Lower leg skin (tissue), 3 donors: ENCODE measurements at regions not wholly inside any gene's neighbourhood (a gene's known extent, or its start where the extent isn't known, plus 50 kb on each side); places are given as distances from the start of the nearest gene placed in this dataset.

Experiments
- POLR2A ChIP-seq, 2 donors: fragments of 450-650 bp; IDR thresholded peaks; one replicate each; pipeline ENCODE4 v1.6.1; 2016 to 2017; ENCODE audit warnings: antibody characterized with exemption in 2 of 2, mild to moderate bottlenecking in 1 of 2, moderate library complexity in 1 of 2
- TF ChIP-seq, protein P1 (sequence below), 3 donors: fragments of 450-650 bp; IDR thresholded peaks; one replicate each; pipeline ENCODE4 v1.5.1; 2016; ENCODE audit warnings: antibody characterized with exemption in 3 of 3, mild to moderate bottlenecking in 3 of 3, moderate library complexity in 2 of 3

DNA sequence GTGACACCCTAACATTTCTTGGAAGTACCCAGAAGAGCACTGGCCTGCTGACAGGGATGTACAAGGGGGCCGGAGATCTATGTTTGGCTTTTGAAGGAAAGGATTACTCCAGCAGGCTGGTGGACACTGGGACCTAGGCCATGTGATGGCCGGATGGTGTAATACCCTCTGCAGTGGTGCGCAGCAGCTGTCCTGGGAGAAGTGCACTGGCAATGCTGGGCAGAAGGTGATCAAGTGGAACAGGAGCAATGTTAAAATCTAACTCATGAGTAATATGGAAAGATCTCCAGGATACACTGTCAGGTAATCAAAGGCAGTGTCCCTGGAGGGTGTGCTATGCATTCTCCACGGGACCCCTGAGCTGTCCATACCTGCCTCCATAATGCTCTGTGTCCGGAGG is 71.2 kb upstream of the POMGNT2 start:
- TF ChIP-seq, protein P1, sequence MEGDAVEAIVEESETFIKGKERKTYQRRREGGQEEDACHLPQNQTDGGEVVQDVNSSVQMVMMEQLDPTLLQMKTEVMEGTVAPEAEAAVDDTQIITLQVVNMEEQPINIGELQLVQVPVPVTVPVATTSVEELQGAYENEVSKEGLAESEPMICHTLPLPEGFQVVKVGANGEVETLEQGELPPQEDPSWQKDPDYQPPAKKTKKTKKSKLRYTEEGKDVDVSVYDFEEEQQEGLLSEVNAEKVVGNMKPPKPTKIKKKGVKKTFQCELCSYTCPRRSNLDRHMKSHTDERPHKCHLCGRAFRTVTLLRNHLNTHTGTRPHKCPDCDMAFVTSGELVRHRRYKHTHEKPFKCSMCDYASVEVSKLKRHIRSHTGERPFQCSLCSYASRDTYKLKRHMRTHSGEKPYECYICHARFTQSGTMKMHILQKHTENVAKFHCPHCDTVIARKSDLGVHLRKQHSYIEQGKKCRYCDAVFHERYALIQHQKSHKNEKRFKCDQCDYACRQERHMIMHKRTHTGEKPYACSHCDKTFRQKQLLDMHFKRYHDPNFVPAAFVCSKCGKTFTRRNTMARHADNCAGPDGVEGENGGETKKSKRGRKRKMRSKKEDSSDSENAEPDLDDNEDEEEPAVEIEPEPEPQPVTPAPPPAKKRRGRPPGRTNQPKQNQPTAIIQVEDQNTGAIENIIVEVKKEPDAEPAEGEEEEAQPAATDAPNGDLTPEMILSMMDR (IDR thresholded peaks at IDR 0.05): no peak
- no peak for TF ChIP-seq POLR2A (IDR thresholded peaks at IDR 0.05)
